Spleen (tissue), 11 donors: ENCODE measurements at regions not wholly inside any gene's neighbourhood (a gene's known extent, or its start where the extent isn't known, plus 50 kb on each side); places are given as distances from the start of the nearest gene placed in this dataset.

ENCODE experiments used
- DNase-seq: peaks from one replicate; pipeline ENCODE4 v3.0.0-alpha.2; 2020
- H3K27ac ChIP-seq, 8 donors: fragments of 200-600 bp; sonication (generic) in 7 of 8; 1 replicate in 4 of 8; 2 replicates in 4 of 8; pipeline versions ENCODE4 v1.5.0 to v1.8.0; 2016 to 2021; ENCODE audit warnings: inconsistent platforms in 4 of 8, mild to moderate bottlenecking in 4 of 8, moderate library complexity in 1 of 8
- H3K27me3 ChIP-seq, 7 donors: fragments of 200-600 bp; sonication (generic) in 6 of 7; replicated peaks in 1 of 7; 1 replicate in 4 of 7; 2 replicates in 3 of 7; pipeline versions ENCODE4 v1.5.0 to v1.8.0; 2016 to 2021; ENCODE audit warnings: inconsistent platforms in 3 of 7, mild to moderate bottlenecking in 1 of 7
- H3K36me3 ChIP-seq, 6 donors: fragments of 200-600 bp; sonication (generic) in 5 of 6; 1 replicate in 4 of 6; 2 replicates in 2 of 6; pipeline versions ENCODE4 v1.5.0 to v1.8.0; 2016 to 2021; ENCODE audit warnings: inconsistent platforms in 2 of 6
- H3K4me1 ChIP-seq, 6 donors: fragments of 200-600 bp; sonication (generic) in 5 of 6; 1 replicate in 3 of 6; 2 replicates in 3 of 6; pipeline versions ENCODE4 v1.5.0 to v1.8.0; 2016 to 2021; ENCODE audit warnings: inconsistent platforms in 3 of 6
- H3K4me3 ChIP-seq, 8 donors: fragments of 200-600 bp; sonication (generic) in 7 of 8; 1 replicate in 4 of 8; 2 replicates in 4 of 8; pipeline versions ENCODE4 v1.5.0 to v1.8.0; 2016 to 2021; ENCODE audit warnings: inconsistent platforms in 4 of 8, mild to moderate bottlenecking in 4 of 8, moderate library complexity in 2 of 8
- H3K9me3 ChIP-seq, 8 donors: fragments of 200-600 bp; sonication (generic) in 7 of 8; 1 replicate in 4 of 8; 2 replicates in 4 of 8; pipeline versions ENCODE4 v1.5.0 to v1.8.0; 2016 to 2021; ENCODE audit warnings: inconsistent platforms in 4 of 8
- CTCF ChIP-seq, 11 experiments: fragments of 200-600 bp in 7 of 11; fragments of 450-650 bp in 4 of 11; sonication (generic) in 4 of 11; IDR thresholded peaks in 8 of 11; conservative IDR thresholded peaks in 3 of 11; 1 replicate in 7 of 11; 2 replicates in 4 of 11; pipeline versions ENCODE4 v1.4.0 to v1.8.0; 2016 to 2021; ENCODE audit warnings: antibody characterized with exemption in 11 of 11, inconsistent platforms in 4 of 11, mild to moderate bottlenecking in 1 of 11
- POLR2A ChIP-seq, 3 donors: fragments of 450-650 bp; IDR thresholded peaks; one replicate each; pipeline ENCODE4 v1.5.1; 2017; ENCODE audit warnings: antibody characterized with exemption in 3 of 3, mild to moderate bottlenecking in 1 of 3
- POLR2AphosphoS5 ChIP-seq, 3 donors: sonication (generic); formaldehyde crosslinking; IDR thresholded peaks; one replicate each; pipeline ENCODE4 v1.5.1; 2017; ENCODE audit warnings: antibody characterized with exemption in 3 of 3
- WGBS, 5 donors: extraction: QIAGEN DNeasy Blood & Tissue Kit in 3 of 5; methylation state at CpG; one replicate each; pipeline versions ENCODE4 v1.1.5 to v1.1.7; 2013 to 2018; 5-methylcytosine and 5-hydroxymethylcytosine counted together
- intact Hi-C: fragments of 100-400 bp; cut with DNase I; formaldehyde crosslinking; loops from one replicate; pipeline ENCODE4 v1.15.0; 2023; ENCODE audit warnings: low total_unique reads
- donor health status: healthy with polysubstance abuse.
- donor health status: DM: no; HTN: no; CAD: no; lungs with moderate emphysema.
- donor health status: DM: no; HTN: no; CAD: no.
- donor health status: Bipolar disorder and iron deficiency.
- donor health status: healthy.
- donor health status: DM: no; HTN: no; CAD: no.
- donor health status: DM: yes; HTN: yes; CAD: no.

DNA sequence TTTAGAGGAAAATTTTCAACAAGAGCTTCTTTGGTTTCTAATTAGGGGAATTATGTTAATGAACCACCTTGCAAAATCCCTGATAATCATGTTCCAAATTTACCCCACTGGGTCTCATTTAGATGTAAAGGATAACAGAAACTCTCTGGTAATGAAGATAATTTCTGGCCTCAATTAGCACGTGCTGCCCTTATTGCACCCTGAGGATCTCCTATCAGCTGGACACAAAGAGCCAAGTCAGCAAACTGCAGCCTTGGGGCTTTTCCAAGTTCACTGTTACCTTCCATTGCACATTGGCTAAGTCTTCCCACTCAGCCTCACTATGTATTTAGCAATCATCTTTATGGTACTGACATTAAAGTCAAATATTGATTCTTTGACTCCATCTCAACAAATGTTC, 78.1 kb downstream of the GP2 start:
- H3K27me3 ChIP-seq: peaks cover 0 to 9% (median 0%) of the 10 kb centered on the region in 7 donors
- no peaks in the 10 kb centered on the region for H3K36me3 ChIP-seq
- H3K9me3 ChIP-seq: no peaks in the 10 kb centered on the region
- H3K4me1 ChIP-seq: no peaks in the 10 kb centered on the region
- WGBS, 5 donors: 57 to 77% (median 67%) methylated on average over 1 of the region's 1 CpG
- intact Hi-C loops: no loop called here
- no peak overlapping the region for H3K4me3 ChIP-seq
- no peak for DNase-seq
- H3K27ac ChIP-seq: no peak overlapping the region
- TF ChIP-seq POLR2AphosphoS5 (IDR thresholded peaks at IDR 0.05): no peak

- Histone ChIP-seq H3K36me3 (no peaks in the 10 kb centered on the region), H3K4me3 (no peak overlapping the region), H3K27me3 (peaks cover 0 to 16% (median 0%) of the 10 kb centered on the region in 7 donors), H3K9me3 (no peaks in the 10 kb centered on the region), H3K4me1 (no peaks in the 10 kb centered on the region), H3K27ac (no peak overlapping the region)
- TF ChIP-seq POLR2AphosphoS5 (IDR thresholded peaks at IDR 0.05) (no peak), CTCF (IDR thresholded peaks at IDR 0.05 in 8 of 11, conservative IDR thresholded peaks at IDR 0.05 in 3 of 11) (no peak), POLR2A (IDR thresholded peaks at IDR 0.05) (no peak)
- WGBS, 5 donors: 61 to 82% (median 70%) methylated on average over 3 of the region's 3 CpGs
- intact Hi-C loops: no loop called here
- no peak for DNase-seq
Observed at GRCh38 chr16:20247076-20247475, 80.2 kb downstream of the GP2 start.

DNA sequence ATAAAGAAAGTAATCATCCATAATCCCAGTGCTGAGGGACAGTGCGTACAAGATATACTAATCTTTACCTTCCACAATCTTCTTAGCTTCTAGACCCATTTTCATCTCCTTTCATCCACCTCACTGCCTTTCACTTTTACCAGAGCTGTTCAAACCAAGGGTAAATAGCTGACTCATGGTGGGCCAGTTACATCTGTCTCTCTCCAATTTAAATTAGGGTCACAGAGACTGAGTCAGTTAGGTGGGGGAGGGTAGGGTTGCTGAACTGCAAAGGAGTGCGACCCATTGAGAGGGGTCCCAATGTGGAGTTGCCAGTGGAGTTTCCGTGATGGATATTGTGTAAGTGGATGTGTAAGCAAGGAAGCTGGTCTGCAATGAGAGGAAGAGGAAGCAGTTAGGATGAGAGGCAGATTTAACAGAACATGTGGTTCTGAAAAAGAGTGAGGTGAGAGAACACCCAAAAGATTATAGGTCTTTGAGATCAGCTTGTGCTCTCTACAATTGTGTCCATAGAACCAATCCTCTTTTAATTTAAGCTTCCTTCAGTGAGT, 83.5 kb downstream of the GP2 start:
- Histone ChIP-seq H3K27me3 (peaks cover 0 to 25% (median 0%) of the 10 kb centered on the region in 7 donors), H3K4me1 (no peaks in the 10 kb centered on the region), H3K27ac (no peak overlapping the region), H3K36me3 (no peaks in the 10 kb centered on the region), H3K9me3 (no peaks in the 10 kb centered on the region), H3K4me3 (no peak overlapping the region)
- DNase-seq: no peak
- intact Hi-C loops: no loop called here
- TF ChIP-seq POLR2AphosphoS5 (IDR thresholded peaks at IDR 0.05): no peak
- no peak for TF ChIP-seq POLR2A (IDR thresholded peaks at IDR 0.05)
- no peak for TF ChIP-seq CTCF (IDR thresholded peaks at IDR 0.05 in 8 of 11, conservative IDR thresholded peaks at IDR 0.05 in 3 of 11)
- WGBS, 5 donors: 9 to 21% (median 13%) methylated on average over 3 of the region's 3 CpGs

GRCh38 chr16:20242568-20243255, 84.6 kb downstream of the GP2 start:
- Histone ChIP-seq H3K4me3 (no peak overlapping the region), H3K27ac (no peak overlapping the region), H3K36me3 (no peaks in the 10 kb centered on the region), H3K27me3 (peaks cover 0 to 26% (median 0%) of the 10 kb centered on the region in 7 donors), H3K4me1 (no peaks in the 10 kb centered on the region), H3K9me3 (no peaks in the 10 kb centered on the region)
- no peak for TF ChIP-seq POLR2AphosphoS5 (IDR thresholded peaks at IDR 0.05)
- no peak for TF ChIP-seq CTCF (IDR thresholded peaks at IDR 0.05 in 8 of 11, conservative IDR thresholded peaks at IDR 0.05 in 3 of 11)
- no peak for TF ChIP-seq POLR2A (IDR thresholded peaks at IDR 0.05)
- 46 to 55% (median 51%) methylated on average over 3 of the region's 3 CpGs for WGBS, 5 donors
- DNase-seq: no peak
- intact Hi-C loops: no loop called here
